NB4 (cell line): ENCODE measurements at regions not wholly inside any gene's neighbourhood (a gene's known extent, or its start where the extent isn't known, plus 50 kb on each side); places are given as distances from the start of the nearest gene placed in this dataset.

Experiments used
- DNase-seq: peaks from one replicate; pipeline ENCODE4 v3.0.0; 2010; ENCODE audit warnings: low read depth
- H3K4me3 ChIP-seq: one replicate; pipeline ENCODE4 v1.5.1; 2011; ENCODE audit warnings: mild to moderate bottlenecking, low read depth, low read length, moderate library complexity
- MYC ChIP-seq: IDR thresholded peaks from 2 replicates; pipeline ENCODE4 v1.6.1; 2011; ENCODE audit warnings: low read depth, low read length
- POLR2A ChIP-seq: IDR thresholded peaks from 2 replicates; pipeline ENCODE4 v1.6.1; 2011; ENCODE audit warnings: mild to moderate bottlenecking; ENCODE audit not compliant: insufficient read length; ENCODE audit errors: extremely low read depth
- TF ChIP-seq, protein P1 (sequence below): IDR thresholded peaks from one replicate; pipeline ENCODE4 v1.5.1; 2012; ENCODE audit warnings: low read depth, low read length
- TF ChIP-seq, protein P2 (sequence below): IDR thresholded peaks from 2 replicates; pipeline ENCODE4 v1.6.1; 2011; ENCODE audit warnings: low read depth, low read length

DNA sequence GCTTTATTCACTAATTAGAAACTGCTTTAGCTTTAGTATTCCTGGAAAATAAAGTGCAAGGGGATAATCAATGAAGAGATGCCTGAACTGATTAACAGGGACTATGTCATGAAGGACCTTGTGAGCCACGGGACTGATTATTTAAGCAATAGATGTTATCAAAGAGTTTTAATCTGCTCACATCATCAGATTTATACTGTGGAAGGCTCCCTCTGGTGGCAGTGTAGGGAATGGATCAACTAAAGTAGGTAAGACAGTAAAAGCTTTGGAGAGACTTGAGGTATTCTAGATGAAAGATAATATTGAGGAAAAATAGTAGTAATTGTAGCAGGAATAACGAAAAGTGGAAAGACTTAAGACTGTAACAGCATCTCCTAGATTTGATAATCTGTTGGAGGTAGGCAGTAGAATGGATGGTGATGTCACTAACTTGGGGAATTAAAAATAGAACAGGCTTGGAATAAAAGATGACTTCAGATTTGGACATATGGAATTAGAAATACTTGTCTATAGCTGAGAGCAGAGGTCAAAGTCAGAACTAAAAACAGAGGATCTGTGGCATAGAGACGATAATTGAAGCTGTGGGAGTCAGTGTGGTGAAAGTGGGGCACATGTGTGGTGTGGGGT, 80.3 kb upstream of the HTR1E start:
- DNase-seq: peak; percentile 55
- TF ChIP-seq, protein P1, sequence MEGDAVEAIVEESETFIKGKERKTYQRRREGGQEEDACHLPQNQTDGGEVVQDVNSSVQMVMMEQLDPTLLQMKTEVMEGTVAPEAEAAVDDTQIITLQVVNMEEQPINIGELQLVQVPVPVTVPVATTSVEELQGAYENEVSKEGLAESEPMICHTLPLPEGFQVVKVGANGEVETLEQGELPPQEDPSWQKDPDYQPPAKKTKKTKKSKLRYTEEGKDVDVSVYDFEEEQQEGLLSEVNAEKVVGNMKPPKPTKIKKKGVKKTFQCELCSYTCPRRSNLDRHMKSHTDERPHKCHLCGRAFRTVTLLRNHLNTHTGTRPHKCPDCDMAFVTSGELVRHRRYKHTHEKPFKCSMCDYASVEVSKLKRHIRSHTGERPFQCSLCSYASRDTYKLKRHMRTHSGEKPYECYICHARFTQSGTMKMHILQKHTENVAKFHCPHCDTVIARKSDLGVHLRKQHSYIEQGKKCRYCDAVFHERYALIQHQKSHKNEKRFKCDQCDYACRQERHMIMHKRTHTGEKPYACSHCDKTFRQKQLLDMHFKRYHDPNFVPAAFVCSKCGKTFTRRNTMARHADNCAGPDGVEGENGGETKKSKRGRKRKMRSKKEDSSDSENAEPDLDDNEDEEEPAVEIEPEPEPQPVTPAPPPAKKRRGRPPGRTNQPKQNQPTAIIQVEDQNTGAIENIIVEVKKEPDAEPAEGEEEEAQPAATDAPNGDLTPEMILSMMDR: peak; percentile 72
- TF ChIP-seq, protein P2, sequence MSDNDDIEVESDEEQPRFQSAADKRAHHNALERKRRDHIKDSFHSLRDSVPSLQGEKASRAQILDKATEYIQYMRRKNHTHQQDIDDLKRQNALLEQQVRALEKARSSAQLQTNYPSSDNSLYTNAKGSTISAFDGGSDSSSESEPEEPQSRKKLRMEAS: no peak
- no peak overlapping the region for H3K4me3 ChIP-seq

DNA sequence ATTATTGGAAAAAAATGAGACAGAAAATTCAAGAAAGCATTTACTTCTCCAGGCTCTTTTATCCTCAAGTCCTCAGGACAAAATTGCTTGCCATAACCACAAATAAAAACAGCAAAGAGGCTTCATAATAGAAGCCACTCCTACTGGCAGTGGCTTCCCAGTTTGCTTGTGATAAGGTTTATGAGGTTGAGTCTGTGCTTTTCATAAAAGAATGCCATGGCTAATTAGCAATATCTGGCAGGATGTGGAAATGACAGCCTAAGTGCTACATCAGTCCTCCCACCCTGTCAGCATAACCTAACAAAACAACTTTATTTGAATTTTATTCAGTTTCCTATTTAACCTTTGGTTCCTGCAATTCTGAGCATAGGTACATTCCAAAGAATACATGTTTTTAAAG, 80.9 kb upstream of the HTR1E start:
- H3K4me3 ChIP-seq: no peak overlapping the region
- no peak for DNase-seq
- TF ChIP-seq, protein P2: no peak
- TF ChIP-seq, protein P1: no peak
- no peak for TF ChIP-seq POLR2A
- no peak for TF ChIP-seq MYC

DNA sequence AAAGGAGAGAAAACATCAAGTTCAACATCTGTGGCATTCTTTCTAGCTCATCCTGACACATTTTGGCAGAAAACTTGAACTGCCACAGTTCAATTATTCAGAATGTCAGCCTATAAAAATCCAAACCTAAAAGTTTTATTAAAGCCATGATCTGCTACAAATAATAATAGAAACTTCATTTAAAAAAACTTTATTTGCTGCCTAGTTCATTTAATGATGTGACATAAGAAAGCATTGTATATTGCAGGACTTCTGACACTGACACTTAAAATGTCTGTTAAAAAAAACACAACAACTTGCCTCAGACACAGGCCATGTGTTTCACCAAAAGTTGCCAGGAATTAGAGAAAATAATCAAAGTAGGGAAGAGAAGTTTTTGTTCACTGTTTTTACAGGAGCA, 88.3 kb upstream of the HTR1E start:
- TF ChIP-seq, protein P1: no peak
- TF ChIP-seq MYC (no peak), POLR2A (no peak)
- TF ChIP-seq, protein P2: no peak
- no peak for DNase-seq
- no peak overlapping the region for H3K4me3 ChIP-seq

DNA sequence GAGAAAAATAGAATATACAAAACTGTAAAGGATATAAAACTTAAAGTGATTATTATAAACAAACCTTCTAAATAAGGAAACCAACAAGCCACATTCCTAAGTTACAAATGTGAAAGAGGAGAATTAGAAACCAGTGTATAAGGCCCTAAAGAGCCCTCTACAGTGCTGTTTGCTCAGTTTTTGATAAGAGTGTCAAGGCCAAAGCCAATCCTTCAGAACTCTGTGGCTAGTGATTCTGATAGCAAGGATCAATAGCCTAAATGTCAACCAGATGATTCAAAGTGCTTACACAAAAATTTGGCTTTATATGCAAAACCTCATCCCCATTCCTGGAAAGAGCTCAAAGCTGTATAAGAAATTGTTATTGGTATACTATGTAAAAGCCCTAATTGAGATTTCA, 104.6 kb upstream of the HTR1E start:
- DNase-seq: no peak
- no peak for TF ChIP-seq MYC
- TF ChIP-seq, protein P2: no peak
- TF ChIP-seq, protein P1: no peak
- no peak for TF ChIP-seq POLR2A
- no peak overlapping the region for H3K4me3 ChIP-seq

DNA sequence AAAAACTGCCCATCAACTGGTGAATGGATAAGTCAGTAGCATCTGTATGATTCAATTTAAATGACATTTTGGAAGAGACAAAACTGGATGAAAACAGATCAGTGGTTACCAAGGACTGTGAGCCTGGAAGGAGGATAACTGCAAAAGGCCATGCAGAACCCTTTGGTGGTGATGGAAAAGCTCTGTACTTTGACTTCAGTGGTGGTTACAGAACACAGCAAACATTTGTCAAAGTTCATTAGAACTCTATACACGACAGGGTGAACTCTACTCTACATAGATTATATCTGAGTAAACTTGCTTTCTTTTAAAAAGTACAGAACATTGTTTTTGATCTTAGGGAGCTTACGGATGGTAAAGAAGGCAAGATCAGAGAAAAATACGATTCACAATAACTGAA, 111.9 kb upstream of the HTR1E start:
- no peak for TF ChIP-seq POLR2A
- TF ChIP-seq, protein P1: no peak
- TF ChIP-seq, protein P2: no peak
- no peak for TF ChIP-seq MYC
- DNase-seq: no peak
- H3K4me3 ChIP-seq: no peak overlapping the region
